ENCODE measurements at regions not wholly inside any gene's neighbourhood (a gene's known extent, or its start where the extent isn't known, plus 50 kb on each side); places are given as distances from the start of the nearest gene placed in this dataset.

GRCh38 chr10:78184851-78185692, 151.4 kb downstream of the RPS24 start:
- TF ChIP-seq POLR2AphosphoS5 (IDR thresholded peaks at IDR 0.05; ENCODE audit: borderline replicate concordance, low read depth, low read length), result no peak
- TF ChIP-seq EZH2 (IDR thresholded peaks at IDR 0.05), result no peak
- TF ChIP-seq FOXP2 (optimal IDR thresholded peaks at IDR 0.05; ENCODE audit: control extremely low read depth, extremely low read length, insufficient read depth), result no peak

Measured in SK-N-MC (cell line).